SU-DHL-6 (cell line): ENCODE measurements at regions not wholly inside any gene's neighbourhood (a gene's known extent, or its start where the extent isn't known, plus 50 kb on each side); places are given as distances from the start of the nearest gene placed in this dataset.

Source experiments
- H2AFZ ChIP-seq: fragments of 200-600 bp; sonication (generic); 2 replicates; pipeline ENCODE4 v1.6.1; 2014; ENCODE audit warnings: low read depth, mild to moderate bottlenecking, moderate library complexity, mixed read lengths, antibody characterized with exemption, low read length; ENCODE audit not compliant: severe bottlenecking
- H3F3A ChIP-seq: fragments of 200-600 bp; shearing (Covaris generic); 2 replicates; pipeline ENCODE4 v1.6.0; 2016; ENCODE audit warnings: antibody characterized with exemption, mild to moderate bottlenecking; ENCODE audit not compliant: insufficient read depth
- H3K27ac ChIP-seq: fragments of 200-600 bp; sonication (generic); 2 replicates; pipeline ENCODE4 v1.5.1; 2016; ENCODE audit warnings: low read depth, mild to moderate bottlenecking, low read length, moderate library complexity, mixed read lengths
- H3K27me3 ChIP-seq: fragments of 200-600 bp; sonication (generic), shearing (Covaris generic); 2 replicates; pipeline ENCODE4 v1.6.0; 2014; ENCODE audit warnings: mild to moderate bottlenecking, low read length
- H3K36me3 ChIP-seq: fragments of 200-600 bp; sonication (generic); 2 replicates; pipeline ENCODE4 v1.6.1; 2014; ENCODE audit warnings: mild to moderate bottlenecking, low read length, mixed read lengths
- H3K4me2 ChIP-seq: fragments of 300-600, 200-600 bp; shearing (Covaris generic), sonication (generic); 2 replicates; pipeline ENCODE4 v1.6.0; 2014; ENCODE audit warnings: low read length, low read depth, mild to moderate bottlenecking; ENCODE audit not compliant: poor library complexity, severe bottlenecking
- H3K4me3 ChIP-seq: fragments of 200-600 bp; sonication (generic); 2 replicates; pipeline ENCODE4 v1.5.1; 2014; ENCODE audit warnings: antibody characterized with exemption, low read length, mild to moderate bottlenecking, mixed read lengths; ENCODE audit not compliant: insufficient read depth, poor library complexity, severe bottlenecking
- H3K79me2 ChIP-seq: fragments of 200-600 bp; sonication (generic); 2 replicates; pipeline ENCODE4 v1.6.1; 2014; ENCODE audit warnings: mild to moderate bottlenecking, low read length, moderate library complexity; ENCODE audit not compliant: insufficient read depth
- H3K9ac ChIP-seq: fragments of 200-600 bp; sonication (generic); 2 replicates; pipeline ENCODE4 v1.7.0; 2014; ENCODE audit warnings: mild to moderate bottlenecking, low read length
- H3K9me2 ChIP-seq: fragments of 200-600 bp; sonication (generic); replicated peaks from 2 replicates; pipeline ENCODE4 v1.6.1; 2014; ENCODE audit warnings: low read length; ENCODE audit not compliant: insufficient read depth
- H3K9me3 ChIP-seq: fragments of 200-600 bp; sonication (generic); 2 replicates; pipeline ENCODE4 v1.6.1; 2014; ENCODE audit warnings: low read length, mixed read lengths; ENCODE audit not compliant: insufficient read depth
- H4K20me1 ChIP-seq: fragments of 200-600 bp; sonication (generic); 2 replicates; pipeline ENCODE4 v1.6.1; 2014; ENCODE audit warnings: low read depth, mild to moderate bottlenecking, antibody characterized with exemption, low read length, moderate library complexity, mixed read lengths
- CTCF ChIP-seq: fragments of 200-600 bp; sonication (generic); IDR thresholded peaks from one replicate; pipeline ENCODE4 v1.5.1; 2017; ENCODE audit warnings: antibody characterized with exemption, mild to moderate bottlenecking, low read length, moderate library complexity; ENCODE audit not compliant: insufficient read depth, poor library complexity, severe bottlenecking
- EZH2phosphoT487 ChIP-seq: fragments of 200-600 bp; sonication (generic), shearing (Covaris generic); conservative IDR thresholded peaks from 2 replicates; pipeline ENCODE4 v1.6.1; 2018; ENCODE audit warnings: mild to moderate bottlenecking, antibody characterized with exemption, low read length, moderate library complexity, mixed read lengths

- Histone ChIP-seq H3K9ac (no peak overlapping the region), H3K36me3 (no peaks in the 10 kb centered on the region), H3K4me3 (no peak overlapping the region), H3F3A (no peaks in the 10 kb centered on the region), H3K79me2 (no peaks in the 10 kb centered on the region), H3K9me2 (no peaks in the 10 kb centered on the region; the same call in 1 of the 2 replicates), H3K9me3 (no peaks in the 10 kb centered on the region), H3K27me3 (no peaks in the 10 kb centered on the region), H4K20me1 (no peaks in the 10 kb centered on the region), H2AFZ (no peak overlapping the region), H3K27ac (no peak overlapping the region), H3K4me2 (no peak overlapping the region)
- no peak for TF ChIP-seq CTCF
- no peak for TF ChIP-seq EZH2phosphoT487
Observed at GRCh38 chr3:40872258-40872920, 326.9 kb upstream of the CTNNB1 start.

- Histone ChIP-seq H3K4me2 (no peak overlapping the region), H3K9me2 (no peaks in the 10 kb centered on the region; the same call in 1 of the 2 replicates), H3K27ac (no peak overlapping the region), H3K27me3 (no peaks in the 10 kb centered on the region), H3K79me2 (no peaks in the 10 kb centered on the region), H3K9ac (no peak overlapping the region), H3K36me3 (no peaks in the 10 kb centered on the region), H3F3A (no peaks in the 10 kb centered on the region), H2AFZ (no peak overlapping the region), H3K9me3 (no peaks in the 10 kb centered on the region), H4K20me1 (no peaks in the 10 kb centered on the region), H3K4me3 (no peak overlapping the region)
- TF ChIP-seq EZH2phosphoT487 (no peak), CTCF (no peak)
Observed at GRCh38 chr3:40873476-40873875, 325.8 kb upstream of the CTNNB1 start.

- H3K36me3 ChIP-seq = no peaks in the 10 kb centered on the region
- no peaks in the 10 kb centered on the region; the same call in 1 of the 2 replicates for H3K9me2 ChIP-seq
- no peaks in the 10 kb centered on the region for H3F3A ChIP-seq
- H2AFZ ChIP-seq = no peak overlapping the region
- no peaks in the 10 kb centered on the region for H3K27me3 ChIP-seq
- no peaks in the 10 kb centered on the region for H3K9me3 ChIP-seq
- H3K4me2 ChIP-seq = no peak overlapping the region
- no peak overlapping the region for H3K4me3 ChIP-seq
- H4K20me1 ChIP-seq = no peaks in the 10 kb centered on the region
- no peak overlapping the region for H3K27ac ChIP-seq
- no peak overlapping the region for H3K9ac ChIP-seq
- no peaks in the 10 kb centered on the region for H3K79me2 ChIP-seq
- TF ChIP-seq EZH2phosphoT487 = no peak
- no peak for TF ChIP-seq CTCF
Observed at GRCh38 chr3:40873934-40874699, 325.2 kb upstream of the CTNNB1 start.
